ENCODE measurements at regions not wholly inside any gene's neighbourhood (a gene's known extent, or its start where the extent isn't known, plus 50 kb on each side); places are given as distances from the start of the nearest gene placed in this dataset.

DNA sequence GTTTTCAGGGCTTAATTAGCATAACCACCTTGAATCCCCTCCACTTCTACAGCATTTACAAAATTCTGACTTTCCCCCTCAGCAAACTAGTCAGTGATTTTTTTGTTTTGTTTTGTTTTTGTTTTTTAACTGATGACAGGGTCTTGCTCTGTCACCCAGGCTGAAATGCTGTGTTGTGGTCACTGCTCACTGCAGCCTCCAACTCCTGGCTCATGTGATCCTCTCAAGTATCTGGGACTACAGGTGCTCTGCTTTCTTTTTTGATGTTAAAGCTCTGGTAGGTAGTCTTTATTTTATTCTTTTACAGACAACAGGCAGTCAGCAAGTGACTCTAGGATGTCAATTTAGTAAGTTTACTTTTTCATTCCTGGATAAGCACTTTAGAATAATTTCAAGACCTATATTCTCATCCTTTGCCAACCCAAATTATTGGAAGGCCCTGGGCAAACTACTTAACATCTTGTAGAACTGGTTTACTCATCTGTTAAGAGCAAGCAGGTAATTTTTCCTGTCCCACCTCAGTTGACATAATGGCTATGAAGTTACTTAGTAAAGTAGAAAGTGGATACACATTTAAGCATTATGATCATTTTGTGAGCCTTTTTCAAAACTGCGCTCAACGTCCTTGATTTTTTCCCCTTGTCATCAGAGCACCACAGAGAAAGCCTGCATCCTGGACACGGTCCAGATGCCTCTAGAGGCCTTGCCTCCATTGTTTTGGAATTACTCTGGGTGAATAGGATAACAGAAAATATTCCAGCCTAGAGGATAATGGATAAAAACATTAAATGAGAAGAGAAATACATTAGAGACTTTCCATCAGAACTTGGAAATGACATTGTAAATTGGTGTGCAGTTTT, 69.9 kb upstream of the NDUFB4 start:
- H3K9ac ChIP-seq (ENCODE audit: low read length) = no peak overlapping the region
- no peaks in the 10 kb centered on the region for H3K79me1 ChIP-seq (replicated peaks; ENCODE audit: low read length, poor library complexity, severe bottlenecking)
- no peak overlapping the region for H2AFZ ChIP-seq (ENCODE audit: low read depth, low read length)
- no peak overlapping the region for H2BK5ac ChIP-seq (ENCODE audit: low read depth, low read length, poor library complexity, severe bottlenecking)
- no peak overlapping the region for H2BK120ac ChIP-seq (ENCODE audit: low read depth, low read length)
- H3K36me3 ChIP-seq (ENCODE audit: control insufficient read depth in 1 of 2, insufficient read depth in 2 of 2, low read depth in 1 of 2, low read length in 2 of 2) = no peaks in the 10 kb centered on the region
- no peak overlapping the region for H3K27ac ChIP-seq (ENCODE audit: low read length, poor library complexity, severe bottlenecking)
- H3K4ac ChIP-seq (ENCODE audit: low read depth in 1 of 2, low read length in 2 of 2) = no peak overlapping the region
- 96% methylated on average over 3 of the region's 3 CpGs for WGBS
- no peaks in the 10 kb centered on the region for H3K27me3 ChIP-seq (ENCODE audit: control insufficient read depth in 1 of 2, insufficient read depth in 1 of 2, low read length in 2 of 2)
- no peak overlapping the region for H4K8ac ChIP-seq (ENCODE audit: low read length)
- no peak overlapping the region for H3K4me3 ChIP-seq (ENCODE audit: insufficient read depth in 1 of 2, low read depth in 1 of 2, low read length in 2 of 2)
- no peak overlapping the region for H3K14ac ChIP-seq (ENCODE audit: low read length in 2 of 2)
- no peak overlapping the region for H3K4me2 ChIP-seq (ENCODE audit: low read length, poor library complexity, severe bottlenecking)
- DNase-seq = no peak
- H4K91ac ChIP-seq (ENCODE audit: low read length) = no peak overlapping the region
- H2BK12ac ChIP-seq (ENCODE audit: low read length in 2 of 2) = no peak overlapping the region
- no peak overlapping the region for H3K23ac ChIP-seq (ENCODE audit: low read length in 2 of 2)
- no peaks in the 10 kb centered on the region for H3K4me1 ChIP-seq (ENCODE audit: control insufficient read depth, insufficient read depth, low read depth, low read length)
- H3K18ac ChIP-seq (ENCODE audit: low read depth in 1 of 2, low read length in 2 of 2) = no peak overlapping the region
- no peak overlapping the region for H2AK5ac ChIP-seq (ENCODE audit: low read length, severe bottlenecking)
- no peak overlapping the region for H2BK15ac ChIP-seq (ENCODE audit: low read depth, poor library complexity, severe bottlenecking)
- no peaks in the 10 kb centered on the region for H3K9me3 ChIP-seq (ENCODE audit: control insufficient read depth, low read length)

DNA sequence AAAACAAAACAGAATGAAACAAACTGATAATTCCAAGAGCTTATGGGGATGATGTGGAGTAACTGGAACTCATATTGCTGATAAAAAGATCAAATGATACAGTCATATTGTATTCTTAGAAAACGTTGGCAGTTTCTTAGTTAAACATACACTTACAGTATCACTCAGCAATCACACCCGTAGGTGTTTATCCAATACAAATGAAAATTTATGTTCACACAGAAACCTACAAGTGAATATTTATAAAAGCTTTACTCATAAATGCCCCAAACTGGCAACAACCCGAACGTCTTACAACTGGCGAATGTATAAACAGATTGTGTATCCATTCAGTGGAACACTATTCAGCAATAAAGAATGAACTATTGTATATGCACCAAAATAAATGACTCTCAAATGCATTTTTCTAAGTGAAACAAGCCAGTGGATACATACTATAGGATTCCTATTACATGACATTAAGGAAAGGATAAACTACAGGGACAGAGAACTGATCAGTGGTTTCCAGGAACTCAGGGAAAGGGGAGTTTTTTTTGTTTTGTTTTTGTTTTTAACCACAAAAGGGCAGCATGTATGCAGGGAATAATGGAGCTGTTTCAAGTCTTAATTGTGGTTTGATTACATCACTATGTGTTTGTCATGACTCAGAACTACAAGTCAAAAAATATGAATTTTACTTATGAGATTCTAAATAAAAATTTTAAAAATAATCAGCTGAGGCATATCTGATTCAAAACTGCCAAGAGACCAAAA, 71.8 kb upstream of the NDUFB4 start:
- Histone ChIP-seq H3K27ac (ENCODE audit: low read length, poor library complexity, severe bottlenecking) (no peak overlapping the region), H3K9ac (ENCODE audit: low read length) (peak overlapping the region; percentile 29), H4K91ac (ENCODE audit: low read length) (no peak overlapping the region), H3K23ac (ENCODE audit: low read length in 2 of 2) (no peak overlapping the region), H2AFZ (ENCODE audit: low read depth, low read length) (no peak overlapping the region), H3K36me3 (ENCODE audit: control insufficient read depth in 1 of 2, insufficient read depth in 2 of 2, low read depth in 1 of 2, low read length in 2 of 2) (no peaks in the 10 kb centered on the region), H3K14ac (ENCODE audit: low read length in 2 of 2) (no peak overlapping the region), H2BK120ac (ENCODE audit: low read depth, low read length) (no peak overlapping the region), H2BK15ac (ENCODE audit: low read depth, poor library complexity, severe bottlenecking) (no peak overlapping the region), H4K8ac (ENCODE audit: low read length) (no peak overlapping the region), H3K4me1 (ENCODE audit: control insufficient read depth, insufficient read depth, low read depth, low read length) (no peaks in the 10 kb centered on the region), H3K4ac (ENCODE audit: low read depth in 1 of 2, low read length in 2 of 2) (no peak overlapping the region), H3K27me3 (ENCODE audit: control insufficient read depth in 1 of 2, insufficient read depth in 1 of 2, low read length in 2 of 2) (no peaks in the 10 kb centered on the region), H3K4me2 (ENCODE audit: low read length, poor library complexity, severe bottlenecking) (no peak overlapping the region), H3K4me3 (ENCODE audit: insufficient read depth in 1 of 2, low read depth in 1 of 2, low read length in 2 of 2) (no peak overlapping the region), H2BK5ac (ENCODE audit: low read depth, low read length, poor library complexity, severe bottlenecking) (no peak overlapping the region), H3K9me3 (ENCODE audit: control insufficient read depth, low read length) (no peaks in the 10 kb centered on the region), H2AK5ac (ENCODE audit: low read length, severe bottlenecking) (no peak overlapping the region), H2BK12ac (ENCODE audit: low read length in 2 of 2) (no peak overlapping the region), H3K18ac (ENCODE audit: low read depth in 1 of 2, low read length in 2 of 2) (no peak overlapping the region), H3K79me1 (replicated peaks; ENCODE audit: low read length, poor library complexity, severe bottlenecking) (no peaks in the 10 kb centered on the region)
- 66% methylated on average over 2 of the region's 5 CpGs for WGBS
- peak; percentile 52 for DNase-seq

DNA sequence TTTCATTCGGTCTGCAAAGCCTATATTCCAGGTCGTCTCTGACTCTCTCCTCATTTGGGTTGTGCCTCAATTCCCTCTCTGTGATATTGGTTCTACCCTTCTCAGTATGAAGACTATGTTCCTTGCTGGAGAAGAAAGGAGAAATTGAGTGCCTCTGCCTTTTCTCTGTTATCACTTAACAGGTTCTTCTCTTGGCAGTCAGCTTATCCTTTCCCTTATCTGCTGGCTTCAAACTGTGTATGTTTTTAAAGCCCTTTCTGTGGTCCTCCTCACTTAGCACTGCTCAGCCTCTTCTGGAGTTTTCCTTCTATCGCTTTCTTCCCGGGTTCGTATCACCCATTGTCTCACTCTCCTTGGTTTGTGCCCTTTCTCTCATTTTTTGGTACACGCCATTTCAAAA, 65.3 kb upstream of the FSTL1 start:
- Histone ChIP-seq H2BK12ac (ENCODE audit: low read length in 2 of 2) (no peak overlapping the region), H3K27ac (ENCODE audit: low read length, poor library complexity, severe bottlenecking) (no peak overlapping the region), H2AK5ac (ENCODE audit: low read length, severe bottlenecking) (no peak overlapping the region), H4K8ac (ENCODE audit: low read length) (no peak overlapping the region), H3K27me3 (ENCODE audit: control insufficient read depth in 1 of 2, insufficient read depth in 1 of 2, low read length in 2 of 2) (peaks cover 0 to 7% of the 10 kb centered on the region in 2 experiments), H2BK15ac (ENCODE audit: low read depth, poor library complexity, severe bottlenecking) (no peak overlapping the region), H3K4me3 (ENCODE audit: insufficient read depth in 1 of 2, low read depth in 1 of 2, low read length in 2 of 2) (no peak overlapping the region), H3K4me2 (ENCODE audit: low read length, poor library complexity, severe bottlenecking) (no peak overlapping the region), H3K4me1 (ENCODE audit: control insufficient read depth, insufficient read depth, low read depth, low read length) (no peaks in the 10 kb centered on the region), H2AFZ (ENCODE audit: low read depth, low read length) (no peak overlapping the region), H3K36me3 (ENCODE audit: control insufficient read depth in 1 of 2, insufficient read depth in 2 of 2, low read depth in 1 of 2, low read length in 2 of 2) (no peaks in the 10 kb centered on the region), H4K91ac (ENCODE audit: low read length) (no peak overlapping the region), H3K23ac (ENCODE audit: low read length in 2 of 2) (no peak overlapping the region), H3K4ac (ENCODE audit: low read depth in 1 of 2, low read length in 2 of 2) (no peak overlapping the region), H2BK120ac (ENCODE audit: low read depth, low read length) (no peak overlapping the region), H3K9me3 (ENCODE audit: control insufficient read depth, low read length) (no peaks in the 10 kb centered on the region), H3K79me1 (replicated peaks; ENCODE audit: low read length, poor library complexity, severe bottlenecking) (no peaks in the 10 kb centered on the region), H3K9ac (ENCODE audit: low read length) (no peak overlapping the region), H3K14ac (ENCODE audit: low read length in 2 of 2) (no peak overlapping the region), H3K18ac (ENCODE audit: low read depth in 1 of 2, low read length in 2 of 2) (no peak overlapping the region), H2BK5ac (ENCODE audit: low read depth, low read length, poor library complexity, severe bottlenecking) (no peak overlapping the region)
- DNase-seq = no peak
- 58% methylated on average over 6 of the region's 6 CpGs for WGBS

DNA sequence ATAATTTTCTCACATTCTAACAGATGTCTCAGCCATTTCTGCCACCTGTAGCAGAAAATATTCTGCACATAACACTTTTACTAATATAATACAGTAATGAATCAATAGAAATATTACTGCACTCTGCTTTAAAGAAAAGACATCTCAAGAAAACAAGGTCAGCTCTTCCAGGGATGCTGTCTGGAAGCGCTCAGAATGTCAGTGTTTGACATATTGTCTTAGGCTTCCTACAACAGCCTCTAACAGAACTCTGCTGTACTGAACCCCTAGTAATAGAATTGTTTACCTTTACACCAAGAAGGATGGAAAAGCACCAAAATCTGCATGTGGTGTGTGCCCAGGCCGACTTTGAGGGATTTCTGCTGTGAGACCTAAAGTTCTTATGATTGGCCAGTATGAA, 61.9 kb upstream of the FSTL1 start:
- Histone ChIP-seq H3K14ac (ENCODE audit: low read length in 2 of 2) (no peak overlapping the region), H3K36me3 (ENCODE audit: control insufficient read depth in 1 of 2, insufficient read depth in 2 of 2, low read depth in 1 of 2, low read length in 2 of 2) (no peaks in the 10 kb centered on the region), H4K91ac (ENCODE audit: low read length) (no peak overlapping the region), H2BK15ac (ENCODE audit: low read depth, poor library complexity, severe bottlenecking) (no peak overlapping the region), H3K23ac (ENCODE audit: low read length in 2 of 2) (no peak overlapping the region), H3K27ac (ENCODE audit: low read length, poor library complexity, severe bottlenecking) (no peak overlapping the region), H2BK5ac (ENCODE audit: low read depth, low read length, poor library complexity, severe bottlenecking) (no peak overlapping the region), H2BK120ac (ENCODE audit: low read depth, low read length) (no peak overlapping the region), H4K8ac (ENCODE audit: low read length) (no peak overlapping the region), H3K4me1 (ENCODE audit: control insufficient read depth, insufficient read depth, low read depth, low read length) (no peaks in the 10 kb centered on the region), H3K4me3 (ENCODE audit: insufficient read depth in 1 of 2, low read depth in 1 of 2, low read length in 2 of 2) (no peak overlapping the region), H2BK12ac (ENCODE audit: low read length in 2 of 2) (no peak overlapping the region), H3K9me3 (ENCODE audit: control insufficient read depth, low read length) (no peaks in the 10 kb centered on the region), H2AFZ (ENCODE audit: low read depth, low read length) (no peak overlapping the region), H3K18ac (ENCODE audit: low read depth in 1 of 2, low read length in 2 of 2) (no peak overlapping the region), H2AK5ac (ENCODE audit: low read length, severe bottlenecking) (no peak overlapping the region), H3K27me3 (ENCODE audit: control insufficient read depth in 1 of 2, insufficient read depth in 1 of 2, low read length in 2 of 2) (peaks cover 0 to 7% of the 10 kb centered on the region in 2 experiments), H3K79me1 (replicated peaks; ENCODE audit: low read length, poor library complexity, severe bottlenecking) (no peaks in the 10 kb centered on the region), H3K4me2 (ENCODE audit: low read length, poor library complexity, severe bottlenecking) (no peak overlapping the region), H3K4ac (ENCODE audit: low read depth in 1 of 2, low read length in 2 of 2) (no peak overlapping the region), H3K9ac (ENCODE audit: low read length) (no peak overlapping the region)
- DNase-seq = no peak
- WGBS = 69% methylated on average over 2 of the region's 2 CpGs
